ENCODE measurements at regions not wholly inside any gene's neighbourhood (a gene's known extent, or its start where the extent isn't known, plus 50 kb on each side); places are given as distances from the start of the nearest gene placed in this dataset.

- H3K9me3 Mint-ChIP-seq, result no peaks in the 10 kb centered on the region
- H3K4me1 Mint-ChIP-seq (ENCODE audit: low read depth), result no peaks in the 10 kb centered on the region
- no peak overlapping the region for H3K27ac Mint-ChIP-seq
- H3K4me3 Mint-ChIP-seq, result no peak overlapping the region
- H3K27me3 Mint-ChIP-seq (ENCODE audit: insufficient read depth), result no peaks in the 10 kb centered on the region
- DNase-seq (ENCODE audit: low spot score), result no peak
- no peaks in the 10 kb centered on the region for H3K36me3 Mint-ChIP-seq (ENCODE audit: low read depth)
- intact Hi-C loops (cut with micrococcal nuclease), result no loop called here
Measured at GRCh38 chr6:164167873-164168405, 753.4 kb downstream of the QKI start.

- Mint-ChIP-seq H3K36me3 (ENCODE audit: low read depth) (no peaks in the 10 kb centered on the region), H3K27ac (no peak overlapping the region), H3K27me3 (ENCODE audit: insufficient read depth) (no peaks in the 10 kb centered on the region), H3K9me3 (no peaks in the 10 kb centered on the region), H3K4me1 (ENCODE audit: low read depth) (no peaks in the 10 kb centered on the region), H3K4me3 (no peak overlapping the region)
- intact Hi-C loops (cut with micrococcal nuclease), result no loop called here
- DNase-seq (ENCODE audit: low spot score), result no peak
Measured at GRCh38 chr6:164166996-164167395, 752.5 kb downstream of the QKI start.

DNA sequence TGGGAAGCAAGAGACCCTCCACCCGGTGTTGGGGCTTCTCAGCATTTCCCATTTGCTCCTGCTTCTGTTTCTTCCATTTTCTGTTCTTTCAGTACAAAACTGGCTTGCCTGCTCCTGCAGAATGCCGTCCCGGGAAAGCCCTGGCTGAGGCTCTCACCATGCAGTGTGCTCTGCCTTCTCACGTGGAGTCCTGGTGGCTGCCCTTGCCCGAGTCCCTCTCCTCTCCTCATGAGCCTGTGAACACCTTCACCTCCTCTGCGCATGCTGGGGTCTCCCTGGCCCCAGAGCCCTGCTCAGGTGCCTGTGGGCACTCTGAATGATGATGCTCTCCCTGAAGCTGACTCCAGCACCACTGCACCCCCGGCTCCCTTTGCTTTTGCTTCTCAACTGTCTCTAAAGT, 752.0 kb downstream of the QKI start:
- no peak overlapping the region for H3K4me3 Mint-ChIP-seq
- H3K27ac Mint-ChIP-seq, result no peak overlapping the region

GRCh38 chr6:164164876-164165275, 750.4 kb downstream of the QKI start:
- DNase-seq (ENCODE audit: low spot score), result no peak
- intact Hi-C loops (cut with micrococcal nuclease), result no loop called here
- Mint-ChIP-seq H3K27ac (no peak overlapping the region), H3K4me3 (no peak overlapping the region), H3K9me3 (no peaks in the 10 kb centered on the region), H3K36me3 (ENCODE audit: low read depth) (no peaks in the 10 kb centered on the region), H3K27me3 (ENCODE audit: insufficient read depth) (no peaks in the 10 kb centered on the region), H3K4me1 (ENCODE audit: low read depth) (no peaks in the 10 kb centered on the region)

More for the DNA sequence above, 752.0 kb downstream of the QKI start:
- intact Hi-C loops (cut with micrococcal nuclease), result no loop called here
- H3K27me3 Mint-ChIP-seq (ENCODE audit: insufficient read depth), result no peaks in the 10 kb centered on the region
- H3K9me3 Mint-ChIP-seq, result no peaks in the 10 kb centered on the region
- H3K4me1 Mint-ChIP-seq (ENCODE audit: low read depth), result no peaks in the 10 kb centered on the region
- no peaks in the 10 kb centered on the region for H3K36me3 Mint-ChIP-seq (ENCODE audit: low read depth)
- DNase-seq (ENCODE audit: low spot score), result no peak

DNA sequence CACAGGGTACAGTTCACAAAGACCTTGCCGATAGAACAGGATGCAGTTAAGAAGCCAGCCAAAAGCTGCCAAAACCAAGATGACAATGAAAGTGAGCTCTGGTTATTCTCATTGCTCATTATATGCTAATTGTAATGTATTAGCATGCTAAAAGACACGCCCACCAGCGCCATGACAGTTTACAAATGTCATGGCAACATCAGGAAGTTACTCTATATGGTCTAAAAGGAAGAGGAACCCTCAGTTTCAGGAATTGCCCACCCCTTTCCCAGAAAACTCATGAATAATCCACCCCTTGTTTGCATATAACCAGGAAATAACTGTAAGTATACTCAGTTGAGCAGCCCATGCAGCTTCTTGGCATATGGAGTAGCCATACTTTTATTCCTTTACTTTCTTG, 748.7 kb downstream of the QKI start:
- intact Hi-C loops (cut with micrococcal nuclease), result no loop called here
- no peak for DNase-seq (ENCODE audit: low spot score)
- Mint-ChIP-seq H3K27ac (no peak overlapping the region), H3K4me1 (ENCODE audit: low read depth) (no peaks in the 10 kb centered on the region), H3K27me3 (ENCODE audit: insufficient read depth) (no peaks in the 10 kb centered on the region), H3K4me3 (no peak overlapping the region), H3K9me3 (no peaks in the 10 kb centered on the region), H3K36me3 (ENCODE audit: low read depth) (no peaks in the 10 kb centered on the region)

- Mint-ChIP-seq H3K36me3 (ENCODE audit: low read depth) (no peaks in the 10 kb centered on the region), H3K4me3 (no peak overlapping the region), H3K27ac (no peak overlapping the region), H3K9me3 (peaks cover 4% of the 10 kb centered on the region), H3K4me1 (ENCODE audit: low read depth) (no peaks in the 10 kb centered on the region), H3K27me3 (ENCODE audit: insufficient read depth) (no peaks in the 10 kb centered on the region)
- DNase-seq (ENCODE audit: low spot score), result no peak
- intact Hi-C loops (cut with micrococcal nuclease), result no loop called here
Measured at GRCh38 chr6:164159061-164159460, 744.5 kb downstream of the QKI start.

DNA sequence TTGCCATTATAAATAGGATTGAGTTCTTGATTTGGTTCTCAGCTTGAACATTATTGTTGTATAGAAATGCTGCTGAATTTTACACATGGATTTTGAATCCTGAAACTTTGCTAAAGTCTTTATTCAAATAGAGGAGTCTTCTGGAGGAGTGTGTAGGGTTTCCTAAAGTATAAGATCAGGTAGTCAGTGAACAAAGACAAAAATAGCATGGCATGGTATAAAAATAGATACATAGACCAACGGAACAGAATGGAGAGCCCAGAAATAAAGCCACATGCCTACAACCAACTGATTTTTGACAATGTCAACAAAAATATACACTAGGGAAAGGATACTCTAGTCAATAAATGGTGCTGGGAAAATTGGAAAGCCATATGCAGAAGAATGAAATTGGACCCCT, 740.1 kb downstream of the QKI start:
- Mint-ChIP-seq H3K36me3 (ENCODE audit: low read depth) (no peaks in the 10 kb centered on the region), H3K27me3 (ENCODE audit: insufficient read depth) (no peaks in the 10 kb centered on the region), H3K9me3 (peaks cover 4% of the 10 kb centered on the region), H3K27ac (no peak overlapping the region), H3K4me3 (no peak overlapping the region), H3K4me1 (ENCODE audit: low read depth) (no peaks in the 10 kb centered on the region)
- intact Hi-C loops (cut with micrococcal nuclease), result no loop called here
- no peak for DNase-seq (ENCODE audit: low spot score)

GRCh38 chr6:164152611-164153010, 738.1 kb downstream of the QKI start:
- no peak overlapping the region for H3K27ac Mint-ChIP-seq
- no peak overlapping the region for H3K4me3 Mint-ChIP-seq
- no peaks in the 10 kb centered on the region for H3K9me3 Mint-ChIP-seq
- H3K4me1 Mint-ChIP-seq (ENCODE audit: low read depth), result no peaks in the 10 kb centered on the region
- no peaks in the 10 kb centered on the region for H3K36me3 Mint-ChIP-seq (ENCODE audit: low read depth)
- H3K27me3 Mint-ChIP-seq (ENCODE audit: insufficient read depth), result no peaks in the 10 kb centered on the region
- no peak for DNase-seq (ENCODE audit: low spot score)
- intact Hi-C loops (cut with micrococcal nuclease), result no loop called here

DNA sequence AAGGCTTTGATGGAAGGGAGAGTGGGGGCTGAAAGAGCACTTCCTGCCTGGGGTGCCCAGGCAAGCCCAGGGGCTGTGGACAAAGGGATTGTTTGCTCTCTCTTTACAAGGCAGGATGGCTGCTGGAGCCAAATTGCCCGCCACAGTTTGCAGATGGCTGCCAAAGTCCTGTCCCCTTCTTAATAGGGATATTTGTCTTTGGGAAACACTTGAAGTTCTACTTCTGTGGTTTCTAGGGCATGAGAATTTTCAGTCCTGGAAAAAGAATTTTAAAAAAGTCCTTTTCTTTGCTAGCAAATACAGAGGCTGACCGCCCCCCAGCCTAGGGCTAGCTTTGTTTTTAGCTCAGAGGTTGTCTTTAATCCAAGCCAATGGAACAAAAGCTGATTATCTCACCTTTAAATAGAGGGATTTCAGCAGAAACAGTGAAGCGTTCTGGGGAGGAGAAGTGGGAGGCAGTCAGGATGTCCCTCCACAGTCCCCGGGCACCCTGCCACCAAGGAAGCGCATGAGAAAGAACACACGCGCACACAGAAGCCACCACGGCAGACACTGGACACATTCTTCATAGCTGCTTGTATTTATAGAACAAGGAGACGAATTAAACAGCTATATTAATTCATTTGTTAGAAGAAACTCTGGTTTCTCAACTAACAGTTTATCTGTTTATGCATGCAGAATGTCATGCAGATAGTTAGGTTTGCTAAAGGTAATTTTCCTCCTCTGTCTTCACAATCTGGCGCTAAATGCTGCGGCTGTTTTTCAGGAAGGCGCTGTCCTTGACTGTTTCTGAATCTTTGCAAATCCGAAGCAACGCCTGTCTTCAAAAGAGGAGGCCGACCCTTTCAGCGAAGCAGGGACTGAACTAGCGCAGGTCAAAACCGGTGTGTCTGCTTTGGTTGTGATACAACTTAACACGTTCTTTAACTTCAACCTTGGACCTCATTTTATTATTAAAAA, 736.9 kb downstream of the QKI start:
- Mint-ChIP-seq H3K27me3 (ENCODE audit: insufficient read depth) (no peaks in the 10 kb centered on the region), H3K27ac (no peak overlapping the region), H3K4me3 (no peak overlapping the region), H3K4me1 (ENCODE audit: low read depth) (no peaks in the 10 kb centered on the region), H3K36me3 (ENCODE audit: low read depth) (no peaks in the 10 kb centered on the region), H3K9me3 (no peaks in the 10 kb centered on the region)
- intact Hi-C loops (cut with micrococcal nuclease), result no loop called here
- no peak for DNase-seq (ENCODE audit: low spot score)

DNA sequence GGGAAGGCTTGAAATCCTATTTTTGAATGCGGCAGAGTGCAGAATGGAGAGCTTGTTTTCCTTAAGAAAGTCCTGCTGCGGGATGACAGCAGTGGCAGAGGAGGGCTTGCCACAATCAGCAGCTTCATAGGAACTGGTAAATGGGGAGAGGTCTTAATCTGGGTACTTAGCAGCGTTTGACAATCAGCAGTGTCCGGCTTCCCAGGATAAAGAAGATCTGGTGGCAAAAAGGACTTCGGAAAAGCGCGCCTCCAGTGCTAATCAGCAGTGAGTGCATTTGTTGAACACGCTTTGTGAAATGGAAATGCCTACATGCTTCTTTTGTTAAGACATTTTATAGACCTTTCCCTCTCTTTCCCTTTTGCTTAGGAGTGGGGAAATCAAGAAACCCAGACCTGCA, 735.7 kb downstream of the QKI start:
- Mint-ChIP-seq H3K4me3 (no peak overlapping the region), H3K9me3 (no peaks in the 10 kb centered on the region), H3K27me3 (ENCODE audit: insufficient read depth) (no peaks in the 10 kb centered on the region), H3K27ac (no peak overlapping the region), H3K36me3 (ENCODE audit: low read depth) (no peaks in the 10 kb centered on the region), H3K4me1 (ENCODE audit: low read depth) (no peaks in the 10 kb centered on the region)
- no peak for DNase-seq (ENCODE audit: low spot score)
- intact Hi-C loops (cut with micrococcal nuclease), result no loop called here

GRCh38 chr6:164148788-164149187, 734.3 kb downstream of the QKI start:
- Mint-ChIP-seq H3K9me3 (no peaks in the 10 kb centered on the region), H3K4me3 (no peak overlapping the region), H3K36me3 (ENCODE audit: low read depth) (no peaks in the 10 kb centered on the region), H3K27ac (no peak overlapping the region), H3K4me1 (ENCODE audit: low read depth) (no peaks in the 10 kb centered on the region), H3K27me3 (ENCODE audit: insufficient read depth) (no peaks in the 10 kb centered on the region)
- no peak for DNase-seq (ENCODE audit: low spot score)
- intact Hi-C loops (cut with micrococcal nuclease), result no loop called here

- no peak for DNase-seq (ENCODE audit: low spot score)
- H3K27ac Mint-ChIP-seq, result no peak overlapping the region
- no peaks in the 10 kb centered on the region for H3K36me3 Mint-ChIP-seq (ENCODE audit: low read depth)
- no peaks in the 10 kb centered on the region for H3K4me1 Mint-ChIP-seq (ENCODE audit: low read depth)
- H3K9me3 Mint-ChIP-seq, result no peaks in the 10 kb centered on the region
- no peaks in the 10 kb centered on the region for H3K27me3 Mint-ChIP-seq (ENCODE audit: insufficient read depth)
- intact Hi-C loops (cut with micrococcal nuclease), result no loop called here
- no peak overlapping the region for H3K4me3 Mint-ChIP-seq
Measured at GRCh38 chr6:164144316-164144715, 729.8 kb downstream of the QKI start.

- DNase-seq (ENCODE audit: low spot score), result no peak
- H3K4me3 Mint-ChIP-seq, result no peak overlapping the region
- no peaks in the 10 kb centered on the region for H3K27me3 Mint-ChIP-seq (ENCODE audit: insufficient read depth)
- no peaks in the 10 kb centered on the region for H3K36me3 Mint-ChIP-seq (ENCODE audit: low read depth)
- H3K9me3 Mint-ChIP-seq, result no peaks in the 10 kb centered on the region
- intact Hi-C loops (cut with micrococcal nuclease), result no loop called here
- no peaks in the 10 kb centered on the region for H3K4me1 Mint-ChIP-seq (ENCODE audit: low read depth)
- H3K27ac Mint-ChIP-seq, result no peak overlapping the region
Measured at GRCh38 chr6:164142322-164142721, 727.8 kb downstream of the QKI start.
